ENCODE measurements at regions not wholly inside any gene's neighbourhood (a gene's known extent, or its start where the extent isn't known, plus 50 kb on each side); places are given as distances from the start of the nearest gene placed in this dataset.

DNA sequence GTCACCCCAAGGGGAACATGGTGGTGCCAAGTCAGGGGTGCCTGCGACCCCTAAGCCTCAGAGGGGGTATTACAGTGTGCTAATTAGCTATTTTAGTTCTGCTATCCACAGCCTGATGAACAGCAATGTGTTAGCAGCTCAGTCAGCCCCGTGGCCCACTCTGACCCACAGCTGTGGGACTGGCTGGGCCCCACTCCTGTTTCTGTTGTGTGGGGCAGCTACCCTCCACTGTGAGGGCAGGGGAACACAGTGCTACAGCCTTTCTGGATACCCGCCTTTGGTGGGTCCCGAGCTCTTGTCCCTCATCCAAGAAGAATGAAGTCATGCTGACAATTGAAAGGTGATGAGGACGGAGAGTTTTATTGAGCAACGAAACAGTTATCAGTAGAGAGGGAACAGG, 152.5 kb upstream of the GGTLC1 start:
- TF ChIP-seq, protein P1, sequence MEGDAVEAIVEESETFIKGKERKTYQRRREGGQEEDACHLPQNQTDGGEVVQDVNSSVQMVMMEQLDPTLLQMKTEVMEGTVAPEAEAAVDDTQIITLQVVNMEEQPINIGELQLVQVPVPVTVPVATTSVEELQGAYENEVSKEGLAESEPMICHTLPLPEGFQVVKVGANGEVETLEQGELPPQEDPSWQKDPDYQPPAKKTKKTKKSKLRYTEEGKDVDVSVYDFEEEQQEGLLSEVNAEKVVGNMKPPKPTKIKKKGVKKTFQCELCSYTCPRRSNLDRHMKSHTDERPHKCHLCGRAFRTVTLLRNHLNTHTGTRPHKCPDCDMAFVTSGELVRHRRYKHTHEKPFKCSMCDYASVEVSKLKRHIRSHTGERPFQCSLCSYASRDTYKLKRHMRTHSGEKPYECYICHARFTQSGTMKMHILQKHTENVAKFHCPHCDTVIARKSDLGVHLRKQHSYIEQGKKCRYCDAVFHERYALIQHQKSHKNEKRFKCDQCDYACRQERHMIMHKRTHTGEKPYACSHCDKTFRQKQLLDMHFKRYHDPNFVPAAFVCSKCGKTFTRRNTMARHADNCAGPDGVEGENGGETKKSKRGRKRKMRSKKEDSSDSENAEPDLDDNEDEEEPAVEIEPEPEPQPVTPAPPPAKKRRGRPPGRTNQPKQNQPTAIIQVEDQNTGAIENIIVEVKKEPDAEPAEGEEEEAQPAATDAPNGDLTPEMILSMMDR (IDR thresholded peaks at IDR 0.05), result no peak
- TF ChIP-seq EZH2 (IDR thresholded peaks at IDR 0.05; ENCODE audit: borderline replicate concordance, insufficient read depth, low read depth, low read length, poor library complexity, severe bottlenecking), result no peak
